Fibroblast of peridontal ligament (primary cell): ENCODE measurements at regions not wholly inside any gene's neighbourhood (a gene's known extent, or its start where the extent isn't known, plus 50 kb on each side); places are given as distances from the start of the nearest gene placed in this dataset.
"Not testable (repeated sequence)": the region's sequence is repeated elsewhere in the genome, so short reads cannot be mapped to it uniquely, and the experiment has no call there.

Experiments used
- DNase-seq: peaks from one replicate; pipeline ENCODE4 v3.0.0-alpha.2; 2010; ENCODE audit errors: extremely low read depth

DNA sequence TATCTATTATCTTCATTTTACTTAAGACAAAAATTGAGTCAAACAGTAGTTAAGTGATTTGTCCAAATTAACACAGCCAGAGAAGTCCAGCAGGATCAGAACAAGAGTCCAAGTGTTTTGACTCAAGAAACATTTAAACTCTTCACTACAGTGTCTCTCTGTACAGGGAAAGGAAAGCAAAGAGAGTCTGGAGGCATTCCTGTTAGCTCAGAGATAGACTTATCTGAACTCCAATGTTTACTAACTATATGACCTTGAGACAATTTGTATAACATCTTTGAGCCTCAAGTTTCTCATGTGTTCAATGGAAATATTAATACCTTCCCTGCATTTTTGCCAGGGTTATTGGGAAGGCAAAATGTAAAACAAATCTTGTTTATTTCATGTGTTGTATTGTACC lies 849.1 kb downstream of the DIPK2A start:
- DNase-seq = no peak

DNA sequence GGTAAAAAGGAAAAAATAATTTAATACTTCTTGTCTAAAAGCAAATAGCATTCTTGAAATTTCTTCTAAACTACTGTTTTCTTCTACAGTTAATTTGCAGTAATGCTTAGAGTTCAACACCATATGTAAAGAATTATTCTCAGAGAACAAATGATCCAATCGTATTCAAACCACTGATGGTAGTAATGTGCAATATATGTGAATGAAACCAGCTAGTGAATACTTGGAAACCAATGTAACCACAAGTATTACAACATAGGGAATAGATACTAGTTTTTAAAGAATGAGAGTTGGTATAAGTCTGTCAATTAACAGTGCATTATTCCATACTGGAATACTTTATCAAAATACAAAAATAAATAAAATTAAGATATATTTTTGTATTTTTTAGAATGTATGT lies 850.0 kb downstream of the DIPK2A start:
- DNase-seq = peak; percentile 95

DNA sequence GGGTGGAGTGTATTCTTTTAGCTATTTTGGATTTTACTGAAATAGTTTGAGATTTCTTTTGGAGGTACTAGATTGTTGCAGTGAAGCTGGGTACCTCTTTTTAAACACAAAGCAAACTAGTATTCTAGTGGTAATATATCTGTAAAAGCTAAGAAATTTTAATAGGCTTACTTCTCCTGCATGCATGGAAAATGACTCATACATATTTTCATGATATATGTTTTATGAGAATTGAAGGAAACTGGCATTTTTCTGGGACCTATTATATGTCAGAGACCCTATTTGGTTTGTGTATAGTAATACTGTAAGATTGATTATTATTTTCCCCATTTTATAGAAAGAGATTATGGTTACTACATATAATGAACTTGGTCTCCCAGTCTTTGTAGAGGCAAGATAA lies 851.0 kb downstream of the DIPK2A start:
- no peak for DNase-seq

DNA sequence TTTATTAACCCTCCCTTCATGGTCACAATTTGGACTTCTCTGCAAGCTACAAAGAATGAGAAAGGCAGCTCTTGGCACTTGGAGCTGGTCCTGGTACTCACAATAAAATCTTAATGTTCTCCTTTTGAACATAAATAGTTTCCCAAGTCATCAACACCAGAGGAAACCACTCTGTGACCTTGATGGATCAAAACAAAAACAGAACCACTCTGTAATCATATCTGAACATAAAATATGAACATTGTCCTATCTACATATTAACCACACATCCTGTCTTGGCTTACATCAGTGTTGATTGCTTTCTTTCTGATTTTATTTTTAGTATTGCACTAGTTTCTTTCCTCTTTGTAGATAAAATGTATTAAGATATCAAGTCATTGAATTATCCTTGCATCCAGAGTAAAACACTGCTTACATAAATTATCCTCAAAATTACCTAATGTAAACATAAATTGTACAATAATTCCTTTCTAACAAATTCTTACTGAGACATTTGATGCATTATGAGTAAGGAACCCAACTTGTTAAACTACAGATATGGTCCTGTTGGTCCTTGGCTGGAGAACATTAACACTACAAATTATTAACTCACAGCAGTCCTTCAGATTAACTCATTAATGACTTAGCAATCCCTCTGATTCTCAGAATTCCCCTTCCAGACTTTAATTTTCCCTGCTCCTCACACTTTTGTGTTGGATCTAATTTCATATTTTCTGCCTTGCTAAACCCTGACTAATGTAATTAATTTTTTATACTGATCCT lies 860.5 kb downstream of the DIPK2A start:
- no peak for DNase-seq

DNA sequence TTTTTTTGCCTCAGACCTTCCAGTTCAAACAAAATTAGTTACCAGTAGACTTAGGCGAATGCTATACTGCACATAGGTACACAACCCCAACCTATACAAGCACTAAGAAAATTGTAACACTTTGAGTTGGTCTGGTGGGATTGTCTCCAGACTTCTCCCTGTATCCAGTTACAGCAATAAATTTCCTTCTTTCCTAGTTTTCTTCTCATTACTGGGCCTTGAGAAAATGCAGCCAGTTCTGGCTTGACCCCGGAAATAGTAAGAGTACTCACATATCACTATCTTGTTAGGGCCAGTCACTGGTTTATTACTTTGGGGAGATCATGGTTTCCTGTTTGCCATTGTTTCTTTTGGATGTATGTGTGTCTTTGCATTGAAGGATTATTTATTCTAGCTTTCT lies 868.4 kb downstream of the DIPK2A start:
- DNase-seq = no peak

DNA sequence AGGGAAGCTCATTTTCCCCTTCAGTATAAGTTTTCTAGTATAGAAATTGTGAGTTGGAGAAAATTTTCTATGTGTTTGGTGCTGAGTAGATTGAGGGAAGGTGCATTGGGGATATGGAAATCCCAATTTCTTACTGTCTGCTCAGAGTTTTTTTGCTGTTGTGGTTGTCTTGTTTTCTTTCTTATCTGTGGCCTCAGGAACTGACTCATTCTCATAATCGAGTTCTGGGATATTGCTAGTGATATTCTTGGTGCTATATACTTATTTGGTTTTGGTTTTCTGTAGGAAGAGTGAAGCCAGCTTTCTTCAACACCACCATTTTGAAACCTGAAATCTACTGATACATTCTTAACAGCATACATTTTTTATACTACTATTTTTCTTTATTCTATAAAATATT lies 869.2 kb downstream of the DIPK2A start:
- DNase-seq = no peak

DNA sequence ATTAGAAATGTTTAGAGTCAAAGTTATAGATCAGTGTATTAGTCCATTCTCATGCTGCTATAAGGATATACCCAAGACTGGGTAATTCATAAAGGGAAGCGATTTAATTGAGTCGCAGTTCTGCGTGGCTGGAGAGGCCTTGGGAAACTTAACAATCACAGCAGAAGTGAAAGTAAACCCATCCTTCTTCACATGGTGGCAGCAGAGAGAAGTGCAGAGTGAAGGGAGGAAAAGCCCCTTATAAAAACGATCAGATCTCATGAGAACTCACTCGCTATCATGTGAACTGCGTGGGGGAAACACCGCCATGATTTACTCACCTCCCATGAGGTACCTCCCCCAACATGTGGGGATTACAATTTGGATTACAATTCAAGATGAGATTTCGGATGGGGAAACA lies 871.5 kb downstream of the DIPK2A start:
- DNase-seq = peak; percentile 53

DNA sequence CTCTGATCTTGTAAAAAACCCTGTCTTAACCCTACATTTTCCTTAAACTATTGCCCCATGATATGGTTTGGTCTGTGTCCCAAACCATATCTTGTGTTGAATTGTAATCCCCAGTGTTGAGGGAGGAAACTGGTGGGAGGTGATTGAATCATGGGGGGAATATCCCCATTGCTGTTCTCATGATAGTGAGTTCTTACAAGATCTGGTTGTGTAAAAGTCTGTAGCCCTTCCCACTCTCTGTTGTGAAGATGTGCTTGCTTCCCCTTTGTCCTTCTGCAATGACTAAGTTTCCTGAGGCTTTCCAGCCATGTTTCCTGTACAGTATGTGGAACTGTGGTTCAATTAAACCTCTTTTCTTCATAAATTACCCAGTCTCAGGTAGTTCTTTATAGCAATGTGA lies 881.4 kb downstream of the DIPK2A start:
- DNase-seq = no peak

DNA sequence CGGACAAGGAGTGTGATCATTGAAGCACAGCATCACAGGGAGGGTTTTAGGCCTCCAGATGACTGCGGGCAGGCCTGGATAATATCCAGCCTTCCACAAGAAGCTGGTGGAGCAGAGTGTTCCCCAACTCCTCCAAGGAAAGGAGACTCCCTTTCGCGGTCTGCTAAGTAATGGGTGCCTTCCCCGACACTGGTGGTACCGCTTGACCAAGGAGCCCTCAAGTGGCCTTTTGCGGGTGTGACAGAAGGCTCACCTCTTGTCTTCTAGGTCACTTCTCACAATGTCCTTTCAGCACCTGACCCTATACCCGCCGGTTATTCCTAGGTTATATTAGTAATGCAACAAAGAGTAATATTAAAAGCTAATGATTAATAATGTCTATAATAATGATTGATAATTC lies 882.4 kb downstream of the DIPK2A start:
- not testable (repeated sequence) for DNase-seq

DNA sequence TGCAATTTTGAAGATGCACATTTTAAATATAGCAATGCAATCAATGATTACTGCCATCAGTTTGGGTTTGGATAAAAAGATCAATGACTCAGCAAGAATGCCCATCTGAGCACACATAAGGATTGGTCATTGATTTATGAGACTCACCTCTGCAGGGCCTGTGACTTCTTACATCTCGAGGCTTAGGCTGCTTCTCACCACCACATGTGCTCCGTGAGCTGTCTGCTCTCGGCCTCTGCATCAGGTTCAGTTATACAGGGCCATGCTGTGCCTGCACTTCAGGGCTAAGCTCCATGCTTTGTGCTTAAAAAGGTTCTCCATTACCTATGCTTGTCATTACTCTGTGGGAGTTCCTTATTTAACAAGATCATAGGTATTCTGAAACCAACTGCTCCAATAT lies 887.5 kb downstream of the DIPK2A start:
- no peak for DNase-seq

DNA sequence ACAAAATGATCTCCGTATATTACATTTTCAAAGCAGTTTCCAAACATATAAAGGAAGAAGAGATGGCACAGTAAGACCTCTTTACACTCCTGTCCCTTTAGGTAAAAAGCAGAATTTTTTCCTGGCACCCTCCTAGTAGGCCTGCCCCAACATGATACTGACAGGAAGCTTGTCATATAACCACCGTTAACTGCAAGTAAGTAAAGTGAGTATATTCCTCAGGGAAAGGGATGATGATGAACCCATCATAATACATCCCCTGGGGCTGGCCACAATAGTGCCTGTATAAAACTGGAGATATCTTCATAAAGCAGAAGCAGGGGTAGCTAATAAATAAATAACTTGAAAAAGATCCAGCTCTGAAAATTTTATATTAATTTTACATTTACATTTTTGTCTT lies 893.0 kb downstream of the DIPK2A start:
- no peak for DNase-seq

DNA sequence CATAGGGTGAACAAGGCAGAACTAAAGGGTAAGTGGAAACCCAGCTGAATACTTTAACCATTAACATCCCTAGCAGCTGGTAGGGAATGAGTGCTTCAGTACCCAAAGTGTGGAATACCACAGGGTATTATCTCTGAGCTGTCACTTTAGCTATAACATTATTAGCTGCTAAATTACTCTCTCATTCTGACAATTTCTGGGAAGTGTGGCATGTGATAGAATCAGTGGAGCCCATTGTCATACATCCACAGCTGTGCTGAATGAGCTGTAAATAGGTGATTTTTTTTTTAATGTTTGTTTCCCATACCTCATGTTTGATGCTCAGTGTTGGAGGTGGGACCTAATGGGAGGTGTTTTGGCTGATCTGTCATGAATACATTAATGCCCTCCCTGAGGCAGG lies 894.3 kb downstream of the DIPK2A start:
- no peak for DNase-seq

DNA sequence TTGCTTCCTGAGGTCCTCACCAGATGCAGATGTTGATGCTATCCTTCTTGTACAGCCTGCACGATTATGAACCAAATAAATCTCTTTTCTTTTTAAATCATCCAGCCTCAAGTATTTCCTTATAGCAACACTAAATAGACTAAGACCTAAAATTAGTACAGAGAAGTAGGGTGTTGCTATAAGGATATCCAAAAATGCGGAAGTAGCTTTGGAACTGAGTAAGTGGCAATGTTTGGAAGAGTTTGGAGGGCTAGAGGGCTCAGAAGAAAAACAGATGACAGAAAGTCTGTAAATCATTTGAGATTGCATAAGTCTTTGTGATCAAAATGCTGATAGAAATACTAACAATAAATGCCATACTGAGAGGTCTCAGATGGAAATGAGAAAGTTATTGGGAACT lies 894.9 kb downstream of the DIPK2A start:
- DNase-seq = peak; percentile 22

DNA sequence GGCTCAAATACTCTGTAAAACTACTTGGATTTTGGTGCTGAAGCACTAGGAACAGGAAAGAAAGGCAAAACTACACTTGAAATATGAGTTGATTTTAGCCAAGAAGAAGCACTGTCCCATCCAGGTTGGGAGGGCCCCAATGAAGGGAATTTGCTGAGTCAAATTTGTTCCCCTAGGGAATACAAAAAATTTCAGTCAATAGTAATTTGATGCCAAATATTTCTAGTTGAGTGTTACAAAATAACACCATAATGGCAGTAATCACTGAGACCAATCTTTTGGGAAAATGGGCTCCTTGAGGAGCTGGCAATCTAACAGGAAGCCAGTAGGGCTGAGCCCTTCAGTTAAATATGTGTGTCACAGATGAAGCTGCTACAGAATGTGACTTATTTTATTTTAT lies 896.9 kb downstream of the DIPK2A start:
- DNase-seq = peak; percentile 15

DNA sequence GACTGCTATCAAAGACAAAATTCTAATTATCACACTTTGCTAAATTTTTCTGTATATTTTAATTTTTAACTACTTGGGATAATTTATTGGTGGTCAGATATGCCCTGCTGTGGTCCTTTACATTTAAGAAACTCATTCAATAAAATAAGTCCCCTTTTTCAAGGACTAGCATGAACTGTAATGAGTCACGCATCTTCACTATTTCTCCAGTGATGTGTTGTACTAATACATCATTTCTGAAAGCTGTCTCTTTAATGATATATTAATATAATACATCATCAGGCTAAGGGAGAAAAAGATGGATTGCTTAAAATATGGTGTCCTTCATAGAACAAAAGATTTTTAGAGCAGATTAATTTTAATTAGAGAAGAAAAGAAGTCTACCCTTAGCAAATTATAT lies 901.4 kb downstream of the DIPK2A start:
- DNase-seq = no peak

DNA sequence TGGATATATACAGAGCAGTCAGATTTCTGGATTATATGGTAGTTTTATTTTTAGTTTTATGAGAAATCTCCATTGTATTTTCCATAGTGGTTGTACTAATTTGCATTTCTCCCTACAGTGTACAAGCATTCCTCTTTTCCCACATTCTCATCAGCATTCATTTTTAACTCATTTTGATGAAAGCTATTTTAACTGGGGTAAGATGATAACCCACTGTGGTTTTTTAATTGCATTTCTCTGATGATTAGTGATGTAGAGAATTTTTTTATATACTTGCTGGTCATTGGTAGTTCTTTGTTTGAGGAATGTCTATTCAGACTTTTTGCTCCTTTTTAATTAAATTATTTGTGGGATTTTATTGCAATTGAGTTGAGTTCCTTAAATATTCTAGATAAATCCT lies 903.6 kb downstream of the DIPK2A start:
- peak; percentile 7 for DNase-seq

DNA sequence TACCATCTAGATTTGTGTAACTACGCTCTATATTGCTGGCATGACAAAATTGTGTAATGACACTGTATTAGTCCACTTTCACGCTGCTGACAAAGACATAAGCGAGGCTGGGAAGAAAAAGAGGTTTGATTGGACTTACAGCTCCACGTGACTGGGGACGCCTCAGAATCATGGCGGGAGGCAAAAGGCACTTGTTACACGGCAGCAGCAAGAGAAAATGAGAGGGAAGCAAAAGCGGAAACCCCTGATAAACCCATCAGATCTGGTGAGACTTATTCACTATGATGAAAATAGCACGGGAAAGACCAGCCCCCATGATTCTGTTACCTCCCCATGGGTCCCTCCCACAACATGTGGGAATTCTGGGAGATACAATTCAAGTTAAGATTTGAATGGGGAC lies 905.7 kb downstream of the DIPK2A start:
- DNase-seq = no peak

DNA sequence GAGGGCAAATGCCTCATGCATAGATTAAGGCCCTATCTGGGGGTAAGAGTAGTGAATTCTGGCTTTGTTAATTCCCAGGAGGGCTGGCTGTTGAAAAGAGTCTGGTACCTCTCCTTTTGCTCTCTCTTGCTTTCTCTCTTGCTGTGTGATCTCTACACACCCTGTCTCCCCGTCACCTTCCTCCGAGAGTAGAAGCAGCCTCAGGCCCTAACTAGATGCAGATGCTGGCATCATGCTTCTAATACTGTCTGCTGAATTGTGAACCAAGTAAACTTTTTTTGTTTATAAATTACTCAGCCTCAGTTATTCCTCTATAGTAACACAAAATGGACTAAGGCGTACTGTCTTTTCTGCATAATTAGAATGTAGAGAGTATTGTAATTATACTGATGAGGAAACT lies 908.1 kb downstream of the DIPK2A start:
- no peak for DNase-seq

DNA sequence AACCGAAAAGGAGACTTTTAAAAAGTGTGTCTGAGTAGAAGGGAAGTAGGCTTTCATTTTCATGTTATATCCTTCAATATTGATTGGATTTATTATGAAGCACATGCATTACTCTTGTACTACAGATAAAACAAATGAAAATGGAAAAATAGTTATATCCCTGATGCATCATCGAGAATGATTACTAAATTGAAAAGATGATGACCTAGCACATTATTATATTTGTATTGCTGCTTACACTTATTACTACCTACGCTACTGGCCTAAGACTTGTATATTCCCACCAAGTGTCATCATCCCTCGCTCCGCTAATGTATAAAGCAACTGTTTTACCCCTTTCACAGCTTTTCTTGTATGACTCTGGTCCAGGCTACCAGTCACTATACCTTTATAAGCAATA lies 922.4 kb downstream of the DIPK2A start:
- DNase-seq = no peak

DNA sequence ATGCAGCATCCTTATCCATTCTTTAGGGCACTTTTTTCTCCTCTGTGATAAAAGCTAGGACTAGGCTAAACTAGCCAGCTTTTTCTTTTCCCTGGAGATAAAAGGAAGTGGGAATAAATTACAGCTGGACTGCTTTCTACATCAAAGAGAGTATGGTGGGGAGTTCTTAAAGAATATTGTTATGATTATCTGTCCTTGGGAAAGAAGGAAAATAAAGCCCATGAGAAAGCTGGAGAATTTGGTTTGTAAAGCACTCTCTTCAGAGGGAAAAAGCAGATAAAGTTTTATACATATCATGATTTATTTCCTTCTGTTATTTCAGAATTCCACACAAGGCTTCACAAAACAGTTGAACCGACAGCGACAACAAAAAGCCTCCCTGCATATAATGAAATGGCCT lies 923.0 kb downstream of the DIPK2A start:
- no peak for DNase-seq

DNA sequence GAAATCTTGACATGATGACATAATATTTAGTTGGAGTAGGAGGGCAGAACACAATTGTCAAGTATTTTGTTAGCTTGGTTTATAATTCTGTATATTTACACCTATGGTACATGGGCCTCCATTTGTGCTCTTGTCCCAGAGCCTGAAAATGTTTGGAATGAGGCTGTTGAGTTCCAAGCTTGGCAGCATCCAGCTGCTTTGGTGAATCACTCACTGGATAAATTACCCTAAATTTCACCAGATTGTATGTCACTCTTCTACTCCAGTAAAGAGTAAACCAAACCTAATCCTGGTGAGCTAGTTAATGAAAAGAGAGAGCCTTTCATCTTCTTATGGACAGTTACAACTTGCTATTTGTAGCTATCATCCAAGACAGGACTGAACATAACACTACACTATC lies 928.7 kb downstream of the DIPK2A start:
- DNase-seq = peak; percentile 42

DNA sequence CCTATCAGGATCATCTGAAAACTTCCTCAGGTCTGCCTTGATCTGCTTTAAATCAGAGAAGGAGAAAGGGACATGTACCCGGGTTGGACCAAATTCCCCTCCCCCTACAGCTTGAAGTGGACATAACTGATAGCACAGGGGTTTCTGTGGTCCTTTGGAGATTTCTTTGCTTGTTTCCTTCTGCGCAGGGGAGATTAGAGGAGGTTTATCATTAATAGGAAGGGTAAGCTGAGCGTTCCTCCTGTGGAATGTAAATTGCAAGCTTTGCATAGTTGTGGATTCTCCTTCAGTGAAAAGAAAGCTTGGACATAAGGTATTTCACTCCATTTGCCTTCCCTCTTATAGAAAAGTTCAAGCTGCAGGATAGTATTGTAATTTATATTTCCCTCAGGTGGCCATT lies 936.0 kb downstream of the DIPK2A start:
- DNase-seq = not testable (repeated sequence)

DNA sequence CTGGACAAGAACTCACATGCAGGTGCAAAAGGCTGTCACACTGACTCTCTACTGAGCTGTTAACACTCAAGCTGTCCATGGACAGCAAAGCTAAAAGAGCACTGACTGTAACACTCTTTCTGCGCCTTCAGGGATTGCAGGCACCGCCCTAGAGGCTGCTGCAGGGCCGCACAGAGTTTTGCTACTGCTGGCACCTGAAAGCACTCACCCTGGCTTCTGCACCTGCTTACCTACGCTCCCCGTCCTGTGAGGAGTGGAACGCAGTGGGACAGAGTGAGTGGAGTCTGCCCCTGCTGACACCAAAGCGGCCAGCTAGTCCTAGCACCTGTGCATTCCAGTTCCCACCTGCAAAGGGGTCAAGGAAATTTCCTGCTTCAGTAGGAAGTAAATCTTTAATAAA lies 941.3 kb downstream of the DIPK2A start:
- no peak for DNase-seq

DNA sequence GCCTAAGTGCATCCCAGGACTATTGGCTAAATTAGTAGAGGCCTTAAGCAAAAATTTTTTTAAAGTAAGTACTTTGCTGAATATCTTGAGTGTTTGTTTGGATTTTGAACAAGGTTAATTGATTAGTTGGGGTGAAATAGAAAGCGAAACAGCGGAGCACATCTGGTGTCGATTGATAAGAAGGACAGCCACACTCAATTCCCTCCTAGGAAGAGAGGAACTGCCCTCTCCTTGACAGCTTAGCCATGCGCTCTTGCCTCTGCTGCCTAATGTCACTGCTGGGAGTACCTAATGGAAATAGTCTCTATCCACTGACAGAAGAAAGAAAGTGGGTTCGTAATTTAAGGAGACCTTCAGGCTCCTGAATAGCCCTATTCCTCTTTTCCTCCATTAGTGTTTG lies 943.6 kb downstream of the DIPK2A start:
- DNase-seq = no peak
